IMR-90 (cell line): ENCODE measurements at regions not wholly inside any gene's neighbourhood (a gene's known extent, or its start where the extent isn't known, plus 50 kb on each side); places are given as distances from the start of the nearest gene placed in this dataset.

Experiments used
- ATAC-seq: fragments of 200-7000 bp; cut with Tn5 transposase; 2 replicates; pipeline ENCODE4 v1.9.1; 2020; ENCODE audit warnings: low read depth, mild to moderate bottlenecking, moderate library complexity
- BruUV-seq: library from RNA; stranded (reverse); fragments of 400-500 nt; replicated peaks from 2 replicates; lab custom pipeline; 2021; lab: Mats Ljungman, UMichigan
- CTCF ChIA-PET: fragments of 300-600 bp; formaldehyde crosslinking; extraction: SDS; loops from one replicate; lab custom pipeline; 2021; ENCODE audit warnings: antibody characterized with exemption; lab: Yijun Ruan, JAX
- POLR2A ChIA-PET: fragments of 300-600 bp; sonication (Branson Sonifier 250); formaldehyde crosslinking; loops from one replicate; lab custom pipeline; 2022; ENCODE audit warnings: antibody characterized with exemption; ENCODE audit not compliant: unreplicated experiment; lab: Charles Lee
- DNase-seq: peaks from one replicate; pipeline ENCODE4 v3.0.0; 2013
- H2AFZ ChIP-seq: replicated peaks from 2 replicates; pipeline ENCODE3; 2013; ENCODE audit warnings: low read length, mild to moderate bottlenecking; ENCODE audit not compliant: poor library complexity
- H2AK5ac ChIP-seq: 2 replicates; pipeline ENCODE4 v1.6.1; 2013; ENCODE audit warnings: low read depth, low read length, inconsistent platforms
- H2AK9ac ChIP-seq: replicated peaks from 2 replicates; pipeline ENCODE3; 2013; ENCODE audit warnings: mild to moderate bottlenecking, low read depth, low read length, moderate library complexity; ENCODE audit not compliant: poor library complexity
- H2BK120ac ChIP-seq: 2 replicates; pipeline ENCODE4 v1.6.1; 2013; ENCODE audit warnings: low read depth, low read length, inconsistent platforms
- H2BK15ac ChIP-seq: 3 replicates; pipeline ENCODE4 v1.6.1; 2013; ENCODE audit warnings: low read depth, low read length, inconsistent platforms
- H2BK20ac ChIP-seq: 2 replicates; pipeline ENCODE4 v1.6.1; 2013; ENCODE audit warnings: low read depth, mild to moderate bottlenecking, inconsistent platforms, low read length, moderate library complexity
- H2BK5ac ChIP-seq: 2 replicates; pipeline ENCODE4 v1.6.1; 2013; ENCODE audit warnings: mild to moderate bottlenecking, low read depth, low read length, inconsistent platforms; ENCODE audit not compliant: poor library complexity, severe bottlenecking
- H3K14ac ChIP-seq: replicated peaks from 2 replicates; pipeline ENCODE4 v1.6.1; 2013; ENCODE audit warnings: low read depth, low read length, inconsistent platforms
- H3K18ac ChIP-seq: 2 replicates; pipeline ENCODE4 v1.6.1; 2013; ENCODE audit warnings: low read depth, low read length, control low read depth
- H3K23ac ChIP-seq: 2 replicates; pipeline ENCODE4 v1.6.1; 2013; ENCODE audit warnings: low read depth, low read length, inconsistent platforms
- H3K27ac ChIP-seq: 2 replicates; pipeline ENCODE4 v1.5.1; 2013; ENCODE audit warnings: mild to moderate bottlenecking, control low read depth, low read length; ENCODE audit not compliant: insufficient read depth
- H3K27me3 ChIP-seq: 2 replicates; pipeline ENCODE4 v1.6.1; 2013; ENCODE audit warnings: low read length; ENCODE audit not compliant: control insufficient read depth, insufficient read depth
- H3K36me3 ChIP-seq: 2 replicates; pipeline ENCODE4 v1.6.1; 2013; ENCODE audit warnings: low read length, mixed read lengths; ENCODE audit not compliant: control insufficient read depth, insufficient read depth
- H3K4ac ChIP-seq: 2 replicates; pipeline ENCODE4 v1.6.1; 2013; ENCODE audit warnings: low read depth, low read length, inconsistent platforms
- H3K4me1 ChIP-seq: 2 replicates; pipeline ENCODE4 v1.6.1; 2013; ENCODE audit warnings: low read length, mixed read lengths; ENCODE audit not compliant: control insufficient read depth, insufficient read depth
- H3K4me2 ChIP-seq: 2 replicates; pipeline ENCODE4 v1.6.1; 2013; ENCODE audit warnings: low read depth, mild to moderate bottlenecking, control low read depth, low read length, moderate library complexity
- H3K4me3 ChIP-seq: 2 replicates; pipeline ENCODE4 v1.5.1; 2013; ENCODE audit warnings: low read depth, mild to moderate bottlenecking, control low read depth, low read length, moderate library complexity; ENCODE audit not compliant: insufficient read depth
- H3K56ac ChIP-seq: 2 replicates; pipeline ENCODE4 v1.6.1; 2013; ENCODE audit warnings: low read length, inconsistent platforms; ENCODE audit not compliant: insufficient read depth; ENCODE audit errors: extremely low read depth
- H3K79me1 ChIP-seq, 2 experiments: 2 replicates each; pipeline ENCODE4 v1.6.1; 2013; ENCODE audit warnings: low read length in 2 of 2, inconsistent platforms in 1 of 2, low read depth in 1 of 2
- H3K9ac ChIP-seq: 2 replicates; pipeline ENCODE4 v1.6.1; 2013; ENCODE audit warnings: low read depth, low read length, control low read depth
- H3K9me1 ChIP-seq: 2 replicates; pipeline ENCODE4 v1.6.1; 2013; ENCODE audit warnings: low read length, inconsistent platforms; ENCODE audit not compliant: insufficient read depth
- H3K9me3 ChIP-seq: 2 replicates; pipeline ENCODE4 v1.6.1; 2013; ENCODE audit warnings: low read length; ENCODE audit not compliant: control insufficient read depth, insufficient read depth
- H4K20me1 ChIP-seq: 2 replicates; pipeline ENCODE4 v1.6.1; 2013; ENCODE audit warnings: low read length, inconsistent platforms; ENCODE audit not compliant: insufficient read depth
- H4K5ac ChIP-seq: 2 replicates; pipeline ENCODE4 v1.6.1; 2013; ENCODE audit warnings: mild to moderate bottlenecking, low read depth, low read length, control low read depth
- H4K8ac ChIP-seq, 2 experiments: 2 replicates each; pipeline ENCODE4 v1.6.1; 2013; ENCODE audit warnings: low read depth in 2 of 2, low read length in 2 of 2, control low read depth in 1 of 2, inconsistent platforms in 1 of 2
- H4K91ac ChIP-seq: 2 replicates; pipeline ENCODE4 v1.6.1; 2013; ENCODE audit warnings: low read depth, low read length, inconsistent platforms; ENCODE audit not compliant: insufficient read depth
- CEBPB ChIP-seq: IDR thresholded peaks from 2 replicates; pipeline ENCODE4 v1.6.1; 2012; ENCODE audit warnings: low read depth, low read length, improper control_type of control experiment
- CHD1 ChIP-seq: IDR thresholded peaks from 2 replicates; pipeline ENCODE4 v1.6.1; 2012; ENCODE audit warnings: low read depth, low read length, improper control_type of control experiment
- dilution Hi-C: fragments of 300-500 bp; cut with HindIII; formaldehyde crosslinking; loops from one replicate; pipeline ENCODE4 v1.14.3; 2018; ENCODE audit warnings: low sequenced_read_pairs; ENCODE audit not compliant: unreplicated experiment
- in situ Hi-C: fragments of 300-500 bp; cut with MboI; formaldehyde crosslinking; loops from 3 replicates; pipeline ENCODE4 v1.14.3; 2019; ENCODE audit warnings: low sequenced_read_pairs, inconsistent platforms, mixed read lengths
- intact Hi-C: fragments of 100-400 bp; cut with micrococcal nuclease; formaldehyde crosslinking; loops from 2 replicates; pipeline ENCODE4 v1.10.0; 2022
- TF ChIP-seq, protein P1 (sequence below): fragments of 150-350 bp; IDR thresholded peaks from 2 replicates; pipeline ENCODE4 v1.6.1; 2016; ENCODE audit warnings: low read depth, mild to moderate bottlenecking, low read length, moderate library complexity, borderline replicate concordance

DNA sequence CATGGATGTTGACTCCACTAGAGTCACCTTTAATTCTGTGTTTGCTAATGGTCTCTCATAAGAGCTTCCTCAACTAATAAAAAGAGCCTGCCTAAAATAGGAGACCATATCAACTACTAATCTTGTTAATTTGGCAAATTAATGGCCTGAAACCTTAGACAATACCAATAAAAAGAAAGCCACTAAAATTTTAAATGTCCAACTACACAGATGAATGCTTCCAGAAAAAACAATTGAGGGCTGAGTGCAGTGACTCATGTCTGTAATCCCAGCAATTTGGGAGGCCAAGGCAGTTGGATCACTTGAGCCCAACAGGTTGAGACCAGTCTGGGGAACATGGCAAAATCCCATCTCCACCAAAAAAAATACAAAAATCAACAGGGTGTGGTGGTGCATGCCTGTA, 230.9 kb downstream of the NSUN3 start:
- no peak overlapping the region for H2AFZ ChIP-seq
- no peak overlapping the region for H2BK5ac ChIP-seq
- no peak overlapping the region for H2BK15ac ChIP-seq
- ATAC-seq (no peak), DNase-seq (no peak)
- H3K9ac ChIP-seq = no peak overlapping the region
- dilution Hi-C loops = no loop called here
- H4K91ac ChIP-seq = no peak overlapping the region
- H3K18ac ChIP-seq = no peak overlapping the region
- H2AK5ac ChIP-seq = no peak overlapping the region
- H3K36me3 ChIP-seq = no peaks in the 10 kb centered on the region
- POLR2A ChIA-PET = no interaction called here
- H3K14ac ChIP-seq = no peak overlapping the region
- no peak overlapping the region for H3K56ac ChIP-seq
- in situ Hi-C loops = no loop called here
- H3K27me3 ChIP-seq = no peaks in the 10 kb centered on the region
- no peak overlapping the region for H2BK20ac ChIP-seq
- no peaks in the 10 kb centered on the region for H3K9me3 ChIP-seq
- no peak overlapping the region for H2BK120ac ChIP-seq
- H3K23ac ChIP-seq = no peak overlapping the region
- no peaks in the 10 kb centered on the region for H4K20me1 ChIP-seq
- H3K4ac ChIP-seq = no peak overlapping the region
- no peak overlapping the region for H3K4me2 ChIP-seq
- CTCF ChIA-PET = no interaction called here
- BruUV-seq = no TSS peak
- TF ChIP-seq CEBPB (no peak), CHD1 (no peak)
- TF ChIP-seq, protein P1, sequence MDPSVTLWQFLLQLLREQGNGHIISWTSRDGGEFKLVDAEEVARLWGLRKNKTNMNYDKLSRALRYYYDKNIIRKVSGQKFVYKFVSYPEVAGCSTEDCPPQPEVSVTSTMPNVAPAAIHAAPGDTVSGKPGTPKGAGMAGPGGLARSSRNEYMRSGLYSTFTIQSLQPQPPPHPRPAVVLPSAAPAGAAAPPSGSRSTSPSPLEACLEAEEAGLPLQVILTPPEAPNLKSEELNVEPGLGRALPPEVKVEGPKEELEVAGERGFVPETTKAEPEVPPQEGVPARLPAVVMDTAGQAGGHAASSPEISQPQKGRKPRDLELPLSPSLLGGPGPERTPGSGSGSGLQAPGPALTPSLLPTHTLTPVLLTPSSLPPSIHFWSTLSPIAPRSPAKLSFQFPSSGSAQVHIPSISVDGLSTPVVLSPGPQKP = no peak
- no peaks in the 10 kb centered on the region for H3K79me1 ChIP-seq
- H3K4me3 ChIP-seq = no peak overlapping the region
- no peak overlapping the region for H2AK9ac ChIP-seq
- no peaks in the 10 kb centered on the region for H3K9me1 ChIP-seq
- no peaks in the 10 kb centered on the region for H3K4me1 ChIP-seq
- no peak overlapping the region for H4K8ac ChIP-seq
- intact Hi-C loops = no loop called here
- no peak overlapping the region for H4K5ac ChIP-seq
- no peak overlapping the region for H3K27ac ChIP-seq
